ENCODE measurements at regions not wholly inside any gene's neighbourhood (a gene's known extent, or its start where the extent isn't known, plus 50 kb on each side); places are given as distances from the start of the nearest gene placed in this dataset.

DNA sequence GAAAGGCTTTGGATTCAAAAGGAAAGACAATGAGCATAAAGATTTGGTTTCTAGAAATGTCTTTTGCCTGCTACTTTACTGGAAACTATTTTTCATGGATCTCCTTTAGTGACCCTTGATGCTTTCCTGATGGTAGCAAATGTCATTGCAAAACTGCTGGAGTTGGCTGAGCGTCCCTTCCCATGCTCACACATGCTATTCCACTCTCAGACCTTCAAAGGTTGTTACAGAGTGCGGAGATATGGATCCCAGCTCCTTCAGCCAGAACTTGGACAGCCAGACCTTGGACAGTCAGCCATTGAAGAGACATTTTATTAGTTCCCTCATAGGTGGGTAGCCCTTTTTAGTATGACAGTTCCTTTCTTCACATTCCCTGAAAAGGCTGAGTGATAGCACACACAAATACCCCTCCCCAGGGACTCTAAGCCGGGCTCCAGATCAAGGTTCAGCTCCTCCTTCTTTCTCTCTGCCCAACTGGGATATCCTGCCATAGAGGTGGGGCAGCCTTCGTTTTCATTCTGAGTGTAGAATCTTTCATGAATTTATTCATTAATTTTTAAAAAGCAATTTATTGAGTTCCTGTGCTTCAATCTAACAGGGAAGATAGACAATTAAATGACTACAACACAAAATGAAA is 153.3 kb upstream of the SLC44A1 start:
- TF ChIP-seq EZH2 (IDR thresholded peaks at IDR 0.05; ENCODE audit: borderline replicate concordance) (no peak), EZH2phosphoT487 (IDR thresholded peaks at IDR 0.05; ENCODE audit: low read depth, severe bottlenecking, unreplicated experiment) (no peak)
- TF ChIP-seq, protein P1, sequence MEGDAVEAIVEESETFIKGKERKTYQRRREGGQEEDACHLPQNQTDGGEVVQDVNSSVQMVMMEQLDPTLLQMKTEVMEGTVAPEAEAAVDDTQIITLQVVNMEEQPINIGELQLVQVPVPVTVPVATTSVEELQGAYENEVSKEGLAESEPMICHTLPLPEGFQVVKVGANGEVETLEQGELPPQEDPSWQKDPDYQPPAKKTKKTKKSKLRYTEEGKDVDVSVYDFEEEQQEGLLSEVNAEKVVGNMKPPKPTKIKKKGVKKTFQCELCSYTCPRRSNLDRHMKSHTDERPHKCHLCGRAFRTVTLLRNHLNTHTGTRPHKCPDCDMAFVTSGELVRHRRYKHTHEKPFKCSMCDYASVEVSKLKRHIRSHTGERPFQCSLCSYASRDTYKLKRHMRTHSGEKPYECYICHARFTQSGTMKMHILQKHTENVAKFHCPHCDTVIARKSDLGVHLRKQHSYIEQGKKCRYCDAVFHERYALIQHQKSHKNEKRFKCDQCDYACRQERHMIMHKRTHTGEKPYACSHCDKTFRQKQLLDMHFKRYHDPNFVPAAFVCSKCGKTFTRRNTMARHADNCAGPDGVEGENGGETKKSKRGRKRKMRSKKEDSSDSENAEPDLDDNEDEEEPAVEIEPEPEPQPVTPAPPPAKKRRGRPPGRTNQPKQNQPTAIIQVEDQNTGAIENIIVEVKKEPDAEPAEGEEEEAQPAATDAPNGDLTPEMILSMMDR (IDR thresholded peaks at IDR 0.05; ENCODE audit: poor library complexity) = no peak
